Osteoblast (primary cell): ENCODE measurements at regions not wholly inside any gene's neighbourhood (a gene's known extent, or its start where the extent isn't known, plus 50 kb on each side); places are given as distances from the start of the nearest gene placed in this dataset.

Experiments used
- DNase-seq: peaks from one replicate; pipeline ENCODE4 v3.0.0; 2011; ENCODE audit warnings: low spot score, mixed read lengths; ENCODE audit not compliant: insufficient read length; ENCODE audit errors: missing footprints
- H2AFZ ChIP-seq: 2 replicates; pipeline ENCODE4 v1.6.0; 2011; ENCODE audit warnings: mild to moderate bottlenecking, low read length
- H3K27ac ChIP-seq: 2 replicates; pipeline ENCODE4 v1.5.1; 2011; ENCODE audit warnings: mild to moderate bottlenecking, low read depth, low read length, moderate library complexity
- H3K27me3 ChIP-seq: 2 replicates; pipeline ENCODE4 v1.6.0; 2012; ENCODE audit warnings: mild to moderate bottlenecking, control low read depth, inconsistent platforms, low read length, moderate library complexity; ENCODE audit not compliant: insufficient read depth
- H3K36me3 ChIP-seq: 2 replicates; pipeline ENCODE4 v1.5.1; 2011; ENCODE audit warnings: mild to moderate bottlenecking, low read length, control low read depth, moderate library complexity; ENCODE audit not compliant: insufficient read depth
- H3K4me1 ChIP-seq: 2 replicates; pipeline ENCODE4 v1.5.1; 2011; ENCODE audit warnings: mild to moderate bottlenecking, low read length, control low read depth, moderate library complexity; ENCODE audit not compliant: insufficient read depth
- H3K4me2 ChIP-seq: 2 replicates; pipeline ENCODE4 v1.6.0; 2011; ENCODE audit warnings: mild to moderate bottlenecking, low read length; ENCODE audit not compliant: insufficient read depth
- H3K4me3 ChIP-seq: fragments of 200-600 bp; sonication (generic); 3 replicates; pipeline ENCODE4 v1.5.1; 2012; ENCODE audit warnings: mild to moderate bottlenecking, low read length, inconsistent platforms; ENCODE audit not compliant: insufficient read depth
- H3K79me2 ChIP-seq: 2 replicates; pipeline ENCODE4 v1.6.0; 2012; ENCODE audit warnings: mild to moderate bottlenecking, low read length, control low read depth, inconsistent platforms; ENCODE audit not compliant: insufficient read depth
- H3K9me3 ChIP-seq: 2 replicates; pipeline ENCODE4 v1.5.1; 2011; ENCODE audit warnings: low read depth, low read length, control low read depth
- H4K20me1 ChIP-seq: 2 replicates; pipeline ENCODE4 v1.6.0; 2012; ENCODE audit warnings: mild to moderate bottlenecking, low read length, control low read depth; ENCODE audit not compliant: insufficient read depth
- TF ChIP-seq, protein P1 (sequence below): IDR thresholded peaks from 2 replicates; pipeline ENCODE4 v1.5.1; 2011; ENCODE audit warnings: mild to moderate bottlenecking, low read depth, low read length, moderate library complexity; ENCODE audit errors: extremely low read depth

GRCh38 chr4:35982318-35982717 lies 262.0 kb downstream of the ARAP2 start:
- Histone ChIP-seq H3K27ac (no peak overlapping the region), H3K4me1 (no peaks in the 10 kb centered on the region), H3K4me2 (no peak overlapping the region), H4K20me1 (no peaks in the 10 kb centered on the region), H2AFZ (no peak overlapping the region), H3K4me3 (no peak overlapping the region), H3K79me2 (no peaks in the 10 kb centered on the region), H3K9me3 (no peaks in the 10 kb centered on the region), H3K36me3 (no peaks in the 10 kb centered on the region), H3K27me3 (no peaks in the 10 kb centered on the region)
- DNase-seq: no peak
- TF ChIP-seq, protein P1, sequence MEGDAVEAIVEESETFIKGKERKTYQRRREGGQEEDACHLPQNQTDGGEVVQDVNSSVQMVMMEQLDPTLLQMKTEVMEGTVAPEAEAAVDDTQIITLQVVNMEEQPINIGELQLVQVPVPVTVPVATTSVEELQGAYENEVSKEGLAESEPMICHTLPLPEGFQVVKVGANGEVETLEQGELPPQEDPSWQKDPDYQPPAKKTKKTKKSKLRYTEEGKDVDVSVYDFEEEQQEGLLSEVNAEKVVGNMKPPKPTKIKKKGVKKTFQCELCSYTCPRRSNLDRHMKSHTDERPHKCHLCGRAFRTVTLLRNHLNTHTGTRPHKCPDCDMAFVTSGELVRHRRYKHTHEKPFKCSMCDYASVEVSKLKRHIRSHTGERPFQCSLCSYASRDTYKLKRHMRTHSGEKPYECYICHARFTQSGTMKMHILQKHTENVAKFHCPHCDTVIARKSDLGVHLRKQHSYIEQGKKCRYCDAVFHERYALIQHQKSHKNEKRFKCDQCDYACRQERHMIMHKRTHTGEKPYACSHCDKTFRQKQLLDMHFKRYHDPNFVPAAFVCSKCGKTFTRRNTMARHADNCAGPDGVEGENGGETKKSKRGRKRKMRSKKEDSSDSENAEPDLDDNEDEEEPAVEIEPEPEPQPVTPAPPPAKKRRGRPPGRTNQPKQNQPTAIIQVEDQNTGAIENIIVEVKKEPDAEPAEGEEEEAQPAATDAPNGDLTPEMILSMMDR: no peak

GRCh38 chr4:35986537-35986936 lies 257.8 kb downstream of the ARAP2 start:
- TF ChIP-seq, protein P1: no peak
- DNase-seq: no peak
- no peak overlapping the region for H3K4me3 ChIP-seq
- H3K79me2 ChIP-seq: no peaks in the 10 kb centered on the region
- no peaks in the 10 kb centered on the region for H3K36me3 ChIP-seq
- H3K4me1 ChIP-seq: no peaks in the 10 kb centered on the region
- no peak overlapping the region for H3K27ac ChIP-seq
- H4K20me1 ChIP-seq: no peaks in the 10 kb centered on the region
- H2AFZ ChIP-seq: no peak overlapping the region
- H3K4me2 ChIP-seq: no peak overlapping the region
- peaks cover 2% of the 10 kb centered on the region for H3K9me3 ChIP-seq
- no peaks in the 10 kb centered on the region for H3K27me3 ChIP-seq

- Histone ChIP-seq H3K4me2 (no peak overlapping the region), H3K27ac (no peak overlapping the region), H3K4me1 (no peaks in the 10 kb centered on the region), H3K27me3 (no peaks in the 10 kb centered on the region), H2AFZ (no peak overlapping the region), H3K36me3 (no peaks in the 10 kb centered on the region), H4K20me1 (no peaks in the 10 kb centered on the region), H3K79me2 (no peaks in the 10 kb centered on the region), H3K4me3 (no peak overlapping the region), H3K9me3 (peaks cover 2% of the 10 kb centered on the region)
- DNase-seq: no peak
- TF ChIP-seq, protein P1: no peak
Observed at GRCh38 chr4:35993606-35994005, 250.7 kb downstream of the ARAP2 start.

DNA sequence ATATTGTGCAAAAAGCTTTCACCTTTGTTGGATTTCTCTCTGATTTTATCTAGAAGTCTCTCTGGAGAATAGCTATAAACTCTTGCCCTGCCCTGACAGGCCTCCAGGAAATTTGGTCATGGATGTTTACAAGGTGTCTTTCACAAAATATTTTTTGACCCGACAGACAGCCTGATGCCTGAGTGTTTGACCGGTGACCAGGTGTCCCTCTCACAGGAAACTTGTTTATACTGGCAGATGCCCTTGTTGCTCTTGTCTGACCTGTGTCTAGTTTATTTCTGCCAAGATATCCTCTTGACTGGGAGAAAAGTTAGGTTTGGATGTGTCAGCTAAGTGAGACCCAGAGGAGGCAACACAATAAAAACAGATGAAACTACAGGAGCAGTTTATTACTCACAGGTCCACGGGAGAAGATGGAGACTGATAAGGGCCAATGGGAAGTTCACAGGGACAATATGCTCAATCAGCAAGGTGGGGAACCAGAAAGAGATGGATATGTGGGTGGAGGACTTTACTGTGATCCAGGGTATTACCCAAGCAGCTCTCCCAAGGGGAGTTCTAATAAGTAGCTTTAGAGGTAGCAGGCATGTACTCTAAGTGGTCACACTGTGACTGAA lies 243.3 kb downstream of the ARAP2 start:
- Histone ChIP-seq H3K4me3 (no peak overlapping the region), H3K4me2 (no peak overlapping the region), H4K20me1 (no peaks in the 10 kb centered on the region), H3K79me2 (no peaks in the 10 kb centered on the region), H3K27me3 (no peaks in the 10 kb centered on the region), H3K36me3 (no peaks in the 10 kb centered on the region), H3K27ac (no peak overlapping the region), H3K9me3 (no peaks in the 10 kb centered on the region), H3K4me1 (no peaks in the 10 kb centered on the region), H2AFZ (no peak overlapping the region)
- DNase-seq: no peak
- TF ChIP-seq, protein P1: no peak
